Glutamatergic neuron (in vitro differentiated cells): ENCODE measurements at regions not wholly inside any gene's neighbourhood (a gene's known extent, or its start where the extent isn't known, plus 50 kb on each side); places are given as distances from the start of the nearest gene placed in this dataset.
A peak's percentile ranks its signal among the peaks of the same experiment; 100 is the strongest.

Source experiments
- DNase-seq: peaks from one replicate; pipeline ENCODE4 v3.0.0; 2022
- H3K27ac Mint-ChIP-seq: one replicate; pipeline ENCODE4 v1.8.0; 2020; ENCODE audit warnings: mild to moderate bottlenecking, mixed read lengths, inconsistent platforms; ENCODE audit not compliant: unreplicated experiment
- H3K27me3 Mint-ChIP-seq: one replicate; pipeline ENCODE4 v1.8.0; 2020; ENCODE audit warnings: mild to moderate bottlenecking, moderate library complexity, mixed read lengths, inconsistent platforms; ENCODE audit not compliant: unreplicated experiment
- H3K36me3 Mint-ChIP-seq: one replicate; pipeline ENCODE4 v1.8.0; 2020; ENCODE audit warnings: mild to moderate bottlenecking, mixed read lengths, inconsistent platforms; ENCODE audit not compliant: unreplicated experiment
- H3K4me1 Mint-ChIP-seq: one replicate; pipeline ENCODE4 v1.8.0; 2020; ENCODE audit warnings: mild to moderate bottlenecking, low read depth, mixed read lengths, inconsistent platforms; ENCODE audit not compliant: unreplicated experiment
- H3K4me3 Mint-ChIP-seq: one replicate; pipeline ENCODE4 v1.8.0; 2020; ENCODE audit warnings: mild to moderate bottlenecking, mixed read lengths, inconsistent platforms; ENCODE audit not compliant: unreplicated experiment
- H3K9me3 Mint-ChIP-seq: one replicate; pipeline ENCODE4 v1.8.0; 2020; ENCODE audit warnings: mild to moderate bottlenecking, moderate library complexity, mixed read lengths, inconsistent platforms; ENCODE audit not compliant: unreplicated experiment
- CTCF ChIP-seq: fragments of 200-600 bp; sonication (generic); IDR thresholded peaks from one replicate; pipeline ENCODE4 v1.5.0; 2021; ENCODE audit not compliant: partially characterized antibody, unreplicated experiment

- H3K9me3 Mint-ChIP-seq: peaks cover 5% of the 10 kb centered on the region
- no peak for TF ChIP-seq CTCF
- peak overlapping the region; percentile 96 for H3K27ac Mint-ChIP-seq
- H3K4me1 Mint-ChIP-seq: peaks cover 23% of the 10 kb centered on the region
- DNase-seq: peak; percentile 24
- H3K4me3 Mint-ChIP-seq: peak overlapping the region; percentile 28
- H3K36me3 Mint-ChIP-seq: no peaks in the 10 kb centered on the region
- H3K27me3 Mint-ChIP-seq: peaks cover 13% of the 10 kb centered on the region
Measured at GRCh38 chr11:133746663-133747306, 98.5 kb downstream of the SPATA19 start.

GRCh38 chr11:133745791-133746190 lies 99.5 kb downstream of the SPATA19 start:
- H3K27me3 Mint-ChIP-seq: peaks cover 13% of the 10 kb centered on the region
- H3K4me1 Mint-ChIP-seq: peaks cover 23% of the 10 kb centered on the region
- no peaks in the 10 kb centered on the region for H3K36me3 Mint-ChIP-seq
- no peak overlapping the region for H3K4me3 Mint-ChIP-seq
- H3K27ac Mint-ChIP-seq: no peak overlapping the region
- DNase-seq: no peak
- no peak for TF ChIP-seq CTCF
- H3K9me3 Mint-ChIP-seq: peaks cover 5% of the 10 kb centered on the region

- Mint-ChIP-seq H3K4me3 (no peak overlapping the region), H3K36me3 (no peaks in the 10 kb centered on the region), H3K27me3 (peaks cover 4% of the 10 kb centered on the region), H3K27ac (no peak overlapping the region), H3K9me3 (peaks cover under 1% of the 10 kb centered on the region), H3K4me1 (peaks cover 7% of the 10 kb centered on the region)
- DNase-seq: no peak
- no peak for TF ChIP-seq CTCF
Measured at GRCh38 chr11:133742353-133742752, 103.0 kb downstream of the SPATA19 start.

GRCh38 chr11:133740963-133741362 lies 104.3 kb downstream of the SPATA19 start:
- DNase-seq: no peak
- no peak overlapping the region for H3K4me3 Mint-ChIP-seq
- TF ChIP-seq CTCF: no peak
- peaks cover 2% of the 10 kb centered on the region for H3K4me1 Mint-ChIP-seq
- peaks cover 2% of the 10 kb centered on the region for H3K27me3 Mint-ChIP-seq
- peaks cover under 1% of the 10 kb centered on the region for H3K36me3 Mint-ChIP-seq
- H3K27ac Mint-ChIP-seq: no peak overlapping the region
- H3K9me3 Mint-ChIP-seq: no peaks in the 10 kb centered on the region

GRCh38 chr11:133739481-133739880 lies 105.8 kb downstream of the SPATA19 start:
- peaks cover 7% of the 10 kb centered on the region for H3K36me3 Mint-ChIP-seq
- peaks cover 2% of the 10 kb centered on the region for H3K9me3 Mint-ChIP-seq
- DNase-seq: no peak
- no peaks in the 10 kb centered on the region for H3K4me1 Mint-ChIP-seq
- H3K27ac Mint-ChIP-seq: no peak overlapping the region
- no peaks in the 10 kb centered on the region for H3K27me3 Mint-ChIP-seq
- TF ChIP-seq CTCF: no peak
- H3K4me3 Mint-ChIP-seq: no peak overlapping the region
